Tibial nerve (tissue), 4 donors: ENCODE measurements at regions not wholly inside any gene's neighbourhood (a gene's known extent, or its start where the extent isn't known, plus 50 kb on each side); places are given as distances from the start of the nearest gene placed in this dataset.

Experiments used
- DNase-seq, 2 donors: peaks; one replicate each; pipeline ENCODE4 v3.0.0-alpha.2; 2019; ENCODE audit warnings: low spot score in 2 of 2
- H3K27ac ChIP-seq, 4 donors: fragments of 200-600 bp; sonication (generic) in 3 of 4; one replicate each; pipeline ENCODE4 v1.5.1; 2017 to 2019; ENCODE audit warnings: mild to moderate bottlenecking in 1 of 4
- H3K27me3 ChIP-seq, 2 donors: fragments of 200-600 bp; sonication (generic) in 1 of 2; one replicate each; pipeline versions ENCODE4 v1.5.1 to v1.6.0; 2017 to 2019
- H3K36me3 ChIP-seq, 3 donors: fragments of 200-600 bp; sonication (generic); one replicate each; pipeline ENCODE4 v1.5.1; 2018 to 2019
- H3K4me1 ChIP-seq, 4 donors: fragments of 200-600 bp; sonication (generic) in 3 of 4; one replicate each; pipeline ENCODE4 v1.5.1; 2017 to 2019
- H3K4me3 ChIP-seq, 4 donors: fragments of 200-600 bp; sonication (generic) in 3 of 4; one replicate each; pipeline ENCODE4 v1.5.1; 2017 to 2019; ENCODE audit warnings: mild to moderate bottlenecking in 1 of 4, moderate library complexity in 1 of 4
- H3K9me3 ChIP-seq, 4 donors: fragments of 200-600 bp; sonication (generic) in 3 of 4; one replicate each; pipeline ENCODE4 v1.5.1; 2017 to 2019
- CTCF ChIP-seq, 5 experiments: fragments of 200-600 bp in 3 of 5; fragments of 450-650 bp in 2 of 5; sonication (generic) in 3 of 5; IDR thresholded peaks; one replicate each; pipeline ENCODE4 v1.5.1; 2016 to 2019; ENCODE audit warnings: antibody characterized with exemption in 5 of 5, mild to moderate bottlenecking in 3 of 5, moderate library complexity in 2 of 5
- EP300 ChIP-seq, 2 donors: sonication (generic); formaldehyde crosslinking; IDR thresholded peaks; one replicate each; pipeline ENCODE4 v1.6.1; 2017; ENCODE audit warnings: antibody characterized with exemption in 2 of 2, mild to moderate bottlenecking in 1 of 2
- POLR2A ChIP-seq, 2 donors: fragments of 450-650 bp; IDR thresholded peaks; one replicate each; pipeline ENCODE4 v1.6.1; 2017; ENCODE audit warnings: antibody characterized with exemption in 2 of 2, mild to moderate bottlenecking in 2 of 2, moderate library complexity in 2 of 2
- WGBS, 2 donors: methylation state at CpG; one replicate each; pipeline ENCODE4 v1.1.5; 2018; 5-methylcytosine and 5-hydroxymethylcytosine counted together

GRCh38 chr6:8830794-8831193 is 395.4 kb upstream of the SLC35B3 start:
- Histone ChIP-seq H3K27ac (no peak overlapping the region), H3K4me1 (no peaks in the 10 kb centered on the region), H3K36me3 (no peaks in the 10 kb centered on the region), H3K4me3 (no peak overlapping the region), H3K27me3 (no peaks in the 10 kb centered on the region), H3K9me3 (no peaks in the 10 kb centered on the region)
- DNase-seq = no peak
- no peak for TF ChIP-seq POLR2A (IDR thresholded peaks at IDR 0.05)
- TF ChIP-seq EP300 (IDR thresholded peaks at IDR 0.05) = no peak
- WGBS, 2 donors = 72 to 75% methylated on average over 1 of the region's 1 CpG

GRCh38 chr6:8829796-8830195 is 394.5 kb upstream of the SLC35B3 start:
- H3K36me3 ChIP-seq = no peaks in the 10 kb centered on the region
- TF ChIP-seq CTCF (IDR thresholded peaks at IDR 0.05) = no peak
- no peak for TF ChIP-seq EP300 (IDR thresholded peaks at IDR 0.05)
- TF ChIP-seq POLR2A (IDR thresholded peaks at IDR 0.05) = no peak
- no peak overlapping the region for H3K4me3 ChIP-seq
- H3K27me3 ChIP-seq = no peaks in the 10 kb centered on the region
- H3K4me1 ChIP-seq = no peaks in the 10 kb centered on the region
- H3K9me3 ChIP-seq = no peaks in the 10 kb centered on the region
- no peak for DNase-seq
- no peak overlapping the region for H3K27ac ChIP-seq
- 51 to 60% methylated on average over 5 of the region's 5 CpGs for WGBS, 2 donors

GRCh38 chr6:8829296-8829695 is 394.0 kb upstream of the SLC35B3 start:
- no peak for TF ChIP-seq POLR2A (IDR thresholded peaks at IDR 0.05)
- no peak for TF ChIP-seq EP300 (IDR thresholded peaks at IDR 0.05)
- TF ChIP-seq CTCF (IDR thresholded peaks at IDR 0.05) = no peak
- Histone ChIP-seq H3K36me3 (no peaks in the 10 kb centered on the region), H3K4me3 (no peak overlapping the region), H3K9me3 (no peaks in the 10 kb centered on the region), H3K27me3 (no peaks in the 10 kb centered on the region), H3K4me1 (no peaks in the 10 kb centered on the region), H3K27ac (no peak overlapping the region)
- no peak for DNase-seq
- 44 to 48% methylated on average over 4 of the region's 4 CpGs for WGBS, 2 donors

GRCh38 chr6:8828376-8828775 is 393.0 kb upstream of the SLC35B3 start:
- Histone ChIP-seq H3K27ac (no peak overlapping the region), H3K9me3 (no peaks in the 10 kb centered on the region), H3K4me3 (no peak overlapping the region), H3K27me3 (no peaks in the 10 kb centered on the region), H3K4me1 (no peaks in the 10 kb centered on the region), H3K36me3 (no peaks in the 10 kb centered on the region)
- 96% methylated on average over 4 of the region's 4 CpGs for WGBS, 2 donors
- TF ChIP-seq CTCF (IDR thresholded peaks at IDR 0.05) (no peak), EP300 (IDR thresholded peaks at IDR 0.05) (no peak), POLR2A (IDR thresholded peaks at IDR 0.05) (no peak)
- no peak for DNase-seq

- no peak for TF ChIP-seq POLR2A (IDR thresholded peaks at IDR 0.05)
- H3K36me3 ChIP-seq = no peaks in the 10 kb centered on the region
- H3K27ac ChIP-seq = no peak overlapping the region
- DNase-seq = no peak
- no peaks in the 10 kb centered on the region for H3K9me3 ChIP-seq
- H3K4me3 ChIP-seq = no peak overlapping the region
- no peaks in the 10 kb centered on the region for H3K27me3 ChIP-seq
- no peaks in the 10 kb centered on the region for H3K4me1 ChIP-seq
Observed at GRCh38 chr6:8825726-8826125, 390.4 kb upstream of the SLC35B3 start.

- Histone ChIP-seq H3K4me1 (no peaks in the 10 kb centered on the region), H3K4me3 (no peak overlapping the region), H3K27me3 (no peaks in the 10 kb centered on the region), H3K9me3 (no peaks in the 10 kb centered on the region), H3K36me3 (no peaks in the 10 kb centered on the region), H3K27ac (no peak overlapping the region)
- 82 to 84% methylated on average over 3 of the region's 3 CpGs for WGBS, 2 donors
- TF ChIP-seq EP300 (IDR thresholded peaks at IDR 0.05) (no peak), CTCF (IDR thresholded peaks at IDR 0.05) (no peak), POLR2A (IDR thresholded peaks at IDR 0.05) (no peak)
- DNase-seq = no peak
Observed at GRCh38 chr6:8821981-8822381, 386.6 kb upstream of the SLC35B3 start.
